Activated CD8-positive, alpha-beta T cell treated with anti-CD3 and anti-CD28 coated beads for 36 hours (primary cell): ENCODE measurements at regions not wholly inside any gene's neighbourhood (a gene's known extent, or its start where the extent isn't known, plus 50 kb on each side); places are given as distances from the start of the nearest gene placed in this dataset.
"Not testable (repeated sequence)": the region's sequence is repeated elsewhere in the genome, so short reads cannot be mapped to it uniquely, and the experiment has no call there.

Experiments
- ATAC-seq: fragments of 200-7000 bp; cut with Tn5 transposase; one replicate; pipeline ENCODE4 v1.10.0; 2021; ENCODE audit warnings: mild to moderate bottlenecking, moderate library complexity
- CTCF ChIA-PET: fragments of 350-600 bp; sonication (Branson Sonifier 250); formaldehyde crosslinking; loops from one replicate; lab custom pipeline; 2021; ENCODE audit warnings: antibody characterized with exemption; lab: Charles Lee
- POLR2A ChIA-PET: fragments of 350-600 bp; sonication (Branson Sonifier 250); formaldehyde crosslinking; loops from one replicate; lab custom pipeline; 2021; ENCODE audit warnings: antibody characterized with exemption; lab: Charles Lee
- DNase-seq: peaks from one replicate; pipeline ENCODE4 v3.0.0-alpha.2; 2020
- H3K27ac Mint-ChIP-seq: one replicate; pipeline ENCODE4 v1.8.0; 2021; ENCODE audit warnings: mild to moderate bottlenecking, mixed read lengths
- H3K27me3 Mint-ChIP-seq: one replicate; pipeline ENCODE4 v1.8.0; 2021; ENCODE audit warnings: mixed read lengths
- H3K36me3 Mint-ChIP-seq: one replicate; pipeline ENCODE4 v1.8.0; 2021; ENCODE audit warnings: low read depth, mixed read lengths
- H3K4me1 Mint-ChIP-seq: one replicate; pipeline ENCODE4 v1.8.0; 2021; ENCODE audit warnings: low read depth, mixed read lengths
- H3K4me3 Mint-ChIP-seq: one replicate; pipeline ENCODE4 v1.8.0; 2021; ENCODE audit warnings: mild to moderate bottlenecking, moderate library complexity, mixed read lengths
- H3K9me3 Mint-ChIP-seq: one replicate; pipeline ENCODE4 v1.8.0; 2021; ENCODE audit warnings: mixed read lengths
- CTCF ChIP-seq: fragments of 200-600 bp; IDR thresholded peaks from one replicate; pipeline ENCODE4 v1.8.0; 2022; ENCODE audit warnings: antibody characterized with exemption, mild to moderate bottlenecking
- intact Hi-C: fragments of 100-400 bp; cut with micrococcal nuclease; formaldehyde crosslinking; loops from one replicate; pipeline ENCODE4 v1.10.0; 2022

DNA sequence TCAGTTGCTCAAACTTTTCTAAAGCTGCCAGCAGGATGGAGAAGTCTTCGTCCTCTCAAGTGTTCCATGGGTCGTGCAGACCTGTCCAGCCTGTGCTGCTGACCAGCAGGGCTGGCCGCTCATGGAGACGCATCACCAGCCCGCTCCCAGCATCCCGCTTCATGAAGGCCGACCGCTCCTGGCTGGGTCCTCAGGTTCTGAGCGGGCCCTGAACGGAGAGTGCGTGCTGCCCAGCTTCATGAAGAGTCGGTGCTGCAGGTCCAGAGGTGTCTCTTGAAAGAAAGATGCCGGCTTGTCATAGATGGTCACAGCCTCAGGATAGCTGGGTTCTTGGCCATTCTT, 75.8 kb upstream of the KCNAB1 start:
- TF ChIP-seq CTCF: no peak
- intact Hi-C loops: no loop called here
- ATAC-seq (no peak), DNase-seq (no peak)
- H3K4me1 Mint-ChIP-seq: no peaks in the 10 kb centered on the region
- CTCF ChIA-PET: interaction anchor here (0.8 to 2.6 kb wide), 15 partner anchors 10 to 1037 kb away, joined by 3 to 15 read pairs (median 5); partner anchors contain the start of genes C3orf33 and KCNAB1
- peaks cover 15% of the 10 kb centered on the region for H3K27me3 Mint-ChIP-seq
- no peaks in the 10 kb centered on the region for H3K9me3 Mint-ChIP-seq
- H3K27ac Mint-ChIP-seq: no peak overlapping the region
- H3K36me3 Mint-ChIP-seq: no peaks in the 10 kb centered on the region
- no peak overlapping the region for H3K4me3 Mint-ChIP-seq
- POLR2A ChIA-PET: interaction anchor here (0.9 kb wide), 1 partner anchor 17 kb away, joined by 4 read pairs; no protein-coding TSS in a partner anchor

GRCh38 chr3:156048483-156048882, 71.9 kb upstream of the KCNAB1 start:
- H3K4me1 Mint-ChIP-seq, DNase-seq, H3K27ac Mint-ChIP-seq, POLR2A ChIA-PET, H3K4me3 Mint-ChIP-seq, ATAC-seq, intact Hi-C loops, H3K9me3 Mint-ChIP-seq, H3K36me3 Mint-ChIP-seq: not testable (repeated sequence)
- peaks cover 14% of the 10 kb centered on the region for H3K27me3 Mint-ChIP-seq
- CTCF ChIA-PET: interaction anchor here (1.1 kb wide), 1 partner anchor 38 kb away, joined by 4 read pairs; no protein-coding TSS in a partner anchor

GRCh38 chr3:156050918-156051317, 69.5 kb upstream of the KCNAB1 start:
- H3K27me3 Mint-ChIP-seq: peaks cover 11% of the 10 kb centered on the region
- intact Hi-C loops: no loop called here

GRCh38 chr3:156051651-156052050, 68.7 kb upstream of the KCNAB1 start:
- no peak overlapping the region for H3K27ac Mint-ChIP-seq
- no peak for ATAC-seq
- ChIA-PET CTCF (interaction anchor here (0.6 kb wide), 1 partner anchor 9 kb away, joined by 3 read pairs; no protein-coding TSS in a partner anchor), POLR2A (no interaction called here)
- no peaks in the 10 kb centered on the region for H3K4me1 Mint-ChIP-seq
- intact Hi-C loops: no loop called here
- no peaks in the 10 kb centered on the region for H3K36me3 Mint-ChIP-seq
- no peak overlapping the region for H3K4me3 Mint-ChIP-seq
- TF ChIP-seq CTCF: no peak
- H3K9me3 Mint-ChIP-seq: peaks cover 2% of the 10 kb centered on the region
- peaks cover 11% of the 10 kb centered on the region for H3K27me3 Mint-ChIP-seq
- DNase-seq: no peak

More at GRCh38 chr3:156050918-156051317, 69.5 kb upstream of the KCNAB1 start:
- no peaks in the 10 kb centered on the region for H3K36me3 Mint-ChIP-seq
- no peak for TF ChIP-seq CTCF
- no peak overlapping the region for H3K4me3 Mint-ChIP-seq
- ATAC-seq: no peak
- no peak for DNase-seq
- CTCF ChIA-PET: interaction anchor here (0.7 kb wide), 1 partner anchor 18 kb away, joined by 3 read pairs; no protein-coding TSS in a partner anchor
- H3K27ac Mint-ChIP-seq: no peak overlapping the region
- no peaks in the 10 kb centered on the region for H3K4me1 Mint-ChIP-seq
- POLR2A ChIA-PET: no interaction called here
- H3K9me3 Mint-ChIP-seq: peaks cover 2% of the 10 kb centered on the region

- no peaks in the 10 kb centered on the region for H3K36me3 Mint-ChIP-seq
- H3K4me3 Mint-ChIP-seq: no peak overlapping the region
- DNase-seq (no peak), ATAC-seq (no peak)
- CTCF ChIA-PET: interaction anchor here (0.6 kb wide), 1 partner anchor 9 kb away, joined by 3 read pairs; no protein-coding TSS in a partner anchor
- no peak for TF ChIP-seq CTCF
- peaks cover 2% of the 10 kb centered on the region for H3K9me3 Mint-ChIP-seq
- POLR2A ChIA-PET: no interaction called here
- H3K27ac Mint-ChIP-seq: no peak overlapping the region
- peaks cover 11% of the 10 kb centered on the region for H3K27me3 Mint-ChIP-seq
- H3K4me1 Mint-ChIP-seq: no peaks in the 10 kb centered on the region
- intact Hi-C loops: no loop called here
These were observed 68.3 kb upstream of the KCNAB1 start for GRCh38 chr3:156052115-156052514.
